HG03460 (cell line): ENCODE measurements at regions not wholly inside any gene's neighbourhood (a gene's known extent, or its start where the extent isn't known, plus 50 kb on each side); places are given as distances from the start of the nearest gene placed in this dataset.
"Not testable (repeated sequence)": the region's sequence is repeated elsewhere in the genome, so short reads cannot be mapped to it uniquely, and the experiment has no call there.

ENCODE experiments used
- ATAC-seq: cut with Tn5 transposase; IDR thresholded peaks from one replicate; pipeline ENCODE4 v1.9.1; 2021; ENCODE audit not compliant: unreplicated experiment

- no peak for ATAC-seq
Measured at GRCh38 chr6:151671195-151671594, 136.3 kb upstream of the ESR1 start.

GRCh38 chr6:151674578-151674977 lies 132.9 kb upstream of the ESR1 start:
- no peak for ATAC-seq

- peak; percentile 99 for ATAC-seq
Measured at GRCh38 chr6:151675746-151676459, 131.6 kb upstream of the ESR1 start.

GRCh38 chr6:151676460-151676945 lies 131.0 kb upstream of the ESR1 start:
- no peak for ATAC-seq

- ATAC-seq = no peak
Measured at GRCh38 chr6:151677404-151677803, 130.1 kb upstream of the ESR1 start.

- no peak for ATAC-seq
Measured at GRCh38 chr6:151679081-151679480, 128.4 kb upstream of the ESR1 start.

- no peak for ATAC-seq
Measured at GRCh38 chr6:151679941-151680340, 127.5 kb upstream of the ESR1 start.

- ATAC-seq = no peak
Measured at GRCh38 chr6:151680846-151681432, 126.5 kb upstream of the ESR1 start.

GRCh38 chr6:151681433-151682059 lies 125.9 kb upstream of the ESR1 start:
- no peak for ATAC-seq

GRCh38 chr6:151682251-151682650 lies 125.2 kb upstream of the ESR1 start:
- no peak for ATAC-seq

GRCh38 chr6:151682922-151683321 lies 124.6 kb upstream of the ESR1 start:
- ATAC-seq = no peak

- no peak for ATAC-seq
Measured at GRCh38 chr6:151683381-151683780, 124.1 kb upstream of the ESR1 start.

- ATAC-seq = no peak
Measured at GRCh38 chr6:151689499-151690201, 117.8 kb upstream of the ESR1 start.

- no peak for ATAC-seq
Measured at GRCh38 chr6:151690303-151690702, 117.2 kb upstream of the ESR1 start.

GRCh38 chr6:151690768-151691562 lies 116.5 kb upstream of the ESR1 start:
- peak; percentile 97 for ATAC-seq

- ATAC-seq = no peak
Measured at GRCh38 chr6:151692216-151692615, 115.3 kb upstream of the ESR1 start.

GRCh38 chr6:151693366-151693765 lies 114.1 kb upstream of the ESR1 start:
- ATAC-seq = no peak

GRCh38 chr6:151695156-151695555 lies 112.3 kb upstream of the ESR1 start:
- no peak for ATAC-seq

GRCh38 chr6:151696302-151696701 lies 111.2 kb upstream of the ESR1 start:
- ATAC-seq = not testable (repeated sequence)

- no peak for ATAC-seq
Measured at GRCh38 chr6:151698931-151699700, 108.4 kb upstream of the ESR1 start.
